Ishikawa (cell line): ENCODE measurements at regions not wholly inside any gene's neighbourhood (a gene's known extent, or its start where the extent isn't known, plus 50 kb on each side); places are given as distances from the start of the nearest gene placed in this dataset.

Experiments
- CEBPB ChIP-seq: IDR thresholded peaks from 2 replicates; pipeline ENCODE4 v1.6.1; 2012
- EGR1 ChIP-seq: IDR thresholded peaks from 2 replicates; pipeline ENCODE4 v1.6.1; 2012
- EP300 ChIP-seq: IDR thresholded peaks from 2 replicates; pipeline ENCODE4 v1.6.1; 2012; ENCODE audit warnings: borderline replicate concordance
- FOXM1 ChIP-seq: IDR thresholded peaks from 2 replicates; pipeline ENCODE4 v1.6.1; 2012; ENCODE audit warnings: low read depth, borderline replicate concordance
- TCF12 ChIP-seq: IDR thresholded peaks from 2 replicates; pipeline ENCODE4 v1.6.1; 2012; ENCODE audit warnings: low read depth
- YY1 ChIP-seq: IDR thresholded peaks from 2 replicates; pipeline ENCODE4 v1.6.1; 2012; ENCODE audit warnings: low read depth
- ZBTB7A ChIP-seq: IDR thresholded peaks from 2 replicates; pipeline ENCODE4 v1.6.1; 2012; ENCODE audit warnings: low read depth
- TF ChIP-seq, protein P1 (sequence below): IDR thresholded peaks from 2 replicates; pipeline ENCODE4 v1.6.1; 2012

- TF ChIP-seq ZBTB7A (no peak), FOXM1 (no peak), YY1 (no peak), CEBPB (no peak), EP300 (no peak), TCF12 (no peak), EGR1 (no peak)
- TF ChIP-seq, protein P1, sequence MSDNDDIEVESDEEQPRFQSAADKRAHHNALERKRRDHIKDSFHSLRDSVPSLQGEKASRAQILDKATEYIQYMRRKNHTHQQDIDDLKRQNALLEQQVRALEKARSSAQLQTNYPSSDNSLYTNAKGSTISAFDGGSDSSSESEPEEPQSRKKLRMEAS: no peak
Measured at GRCh38 chr22:34105461-34106062, 185.3 kb upstream of the LARGE1 start.
